Stimulated activated CD4-positive, alpha-beta T cell treated with anti-CD3 and anti-CD28 coated beads, Interleukin-2, amount 100 ng/mL, for 4 hours (primary cell): ENCODE measurements at regions not wholly inside any gene's neighbourhood (a gene's known extent, or its start where the extent isn't known, plus 50 kb on each side); places are given as distances from the start of the nearest gene placed in this dataset.

ENCODE experiments used
- DNase-seq: peaks from one replicate; pipeline ENCODE4 v3.0.0-alpha.2; 2020; ENCODE audit warnings: low read depth

DNA sequence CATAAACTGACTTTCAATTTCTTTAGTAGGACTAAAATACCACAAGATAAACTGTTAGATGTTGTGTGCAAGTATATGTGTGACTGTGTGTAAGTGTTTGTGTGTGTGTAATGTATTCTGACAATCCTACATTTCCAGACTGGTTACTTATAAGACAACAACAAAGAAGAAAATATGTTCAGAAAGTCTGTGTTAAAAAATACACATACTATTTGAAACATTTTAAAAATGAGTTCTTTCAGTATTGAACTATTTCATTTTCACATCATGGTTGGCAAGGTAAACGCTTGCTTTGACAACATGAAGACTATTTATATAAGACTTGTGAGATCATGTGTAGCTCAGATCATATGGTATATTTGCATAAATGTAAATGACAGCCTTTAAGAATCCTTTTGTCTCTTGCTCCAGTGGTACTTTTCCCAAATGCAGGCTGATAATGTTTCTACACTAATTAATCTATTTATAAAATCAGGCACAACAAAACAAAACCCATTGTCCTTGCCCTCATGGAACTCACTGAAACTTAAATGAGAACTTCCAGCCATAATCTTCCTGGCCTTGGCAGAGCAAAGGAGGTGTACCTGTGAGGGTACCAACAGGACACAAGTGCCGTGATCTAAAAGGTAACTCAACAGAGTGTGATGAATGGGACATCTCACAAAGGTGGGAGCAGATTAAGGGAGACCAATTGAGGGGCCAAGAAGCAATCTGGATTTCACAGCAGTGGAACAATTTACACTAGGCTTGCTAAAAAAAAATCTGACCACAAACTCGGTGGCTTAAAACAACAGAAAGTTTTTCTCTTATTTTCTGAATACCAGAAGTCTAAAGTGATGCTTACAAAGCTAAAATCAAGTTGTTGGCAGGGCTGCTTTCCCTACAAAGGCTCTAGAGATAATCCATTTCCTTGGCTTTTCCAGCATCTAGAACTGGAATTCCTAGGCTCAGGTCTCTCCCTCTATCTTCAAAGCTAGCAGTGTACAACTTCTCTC, 349.0 kb downstream of the TBC1D4 start:
- DNase-seq = no peak

DNA sequence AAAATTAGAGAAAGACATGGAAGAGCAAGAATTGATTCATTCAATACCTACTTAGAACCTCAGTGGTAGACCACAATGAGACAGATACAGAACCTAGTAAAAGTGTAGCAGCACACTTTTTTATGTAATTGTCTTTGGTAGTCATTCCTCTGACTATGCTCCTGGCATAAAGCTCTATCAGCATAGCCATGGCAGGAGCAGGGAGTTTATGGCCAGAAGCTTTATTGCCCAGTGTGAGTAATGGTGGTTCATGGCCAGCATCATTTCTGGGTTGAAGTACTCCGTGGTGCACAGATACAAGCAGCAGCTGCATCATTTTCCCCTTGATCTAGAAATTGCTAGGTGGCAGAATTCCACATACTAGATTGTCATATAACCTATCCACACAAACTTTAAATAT, 352.6 kb downstream of the TBC1D4 start:
- no peak for DNase-seq

DNA sequence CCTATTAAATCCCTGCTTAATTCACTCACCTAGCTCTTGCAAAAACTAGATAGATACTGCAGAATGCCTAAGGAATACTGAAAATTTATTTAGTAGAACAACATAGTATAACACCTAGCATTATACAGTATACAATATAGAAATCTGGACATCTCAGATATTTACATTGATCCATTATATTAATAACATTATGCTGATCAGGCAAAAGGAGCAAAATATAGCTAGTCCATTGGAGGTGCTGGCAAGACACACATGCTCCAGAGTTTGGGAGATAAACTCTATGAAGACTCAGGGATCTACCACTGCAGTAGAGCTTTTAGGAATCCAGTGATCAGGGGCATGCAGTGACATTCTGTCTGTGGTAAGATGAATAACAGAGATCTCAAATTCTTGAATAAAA, 357.6 kb downstream of the TBC1D4 start:
- DNase-seq = no peak

DNA sequence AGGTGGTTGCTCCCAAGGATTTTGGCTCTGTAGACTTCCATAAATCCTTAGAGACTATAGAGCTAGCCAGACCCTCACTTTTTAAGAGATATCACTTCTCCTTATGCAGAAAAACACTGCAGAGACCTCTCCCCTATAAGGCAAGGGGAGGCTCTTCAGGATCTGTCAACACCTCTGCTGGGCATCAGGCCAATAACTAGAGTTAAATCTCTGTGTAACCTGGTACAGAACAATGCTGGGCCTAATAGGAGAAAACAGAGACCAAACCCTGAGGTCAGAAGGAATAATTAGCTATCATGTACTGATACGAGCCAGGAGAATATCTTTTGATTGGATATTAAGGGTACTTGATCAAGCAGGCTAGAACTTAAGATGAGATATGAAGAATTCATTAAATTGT, 358.5 kb downstream of the TBC1D4 start:
- no peak for DNase-seq

DNA sequence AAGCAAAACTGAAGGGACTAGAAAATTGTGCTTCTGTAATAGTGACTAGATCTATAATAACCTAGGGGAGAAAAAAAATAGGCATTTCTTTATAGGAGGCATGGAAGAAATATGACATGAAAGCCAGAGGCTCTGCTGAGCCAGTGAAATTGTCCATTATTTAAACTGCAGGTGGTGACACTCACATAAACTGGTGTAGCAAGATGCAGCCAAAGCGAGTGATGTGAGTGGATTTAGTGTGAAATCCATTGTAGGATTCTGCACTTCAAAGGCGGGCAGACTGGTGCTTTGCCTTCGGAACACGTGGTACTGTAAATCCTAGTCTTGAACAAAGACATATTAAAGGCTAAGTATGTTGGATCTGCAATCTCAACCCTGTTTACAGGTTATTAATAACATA, 361.9 kb downstream of the TBC1D4 start:
- no peak for DNase-seq

DNA sequence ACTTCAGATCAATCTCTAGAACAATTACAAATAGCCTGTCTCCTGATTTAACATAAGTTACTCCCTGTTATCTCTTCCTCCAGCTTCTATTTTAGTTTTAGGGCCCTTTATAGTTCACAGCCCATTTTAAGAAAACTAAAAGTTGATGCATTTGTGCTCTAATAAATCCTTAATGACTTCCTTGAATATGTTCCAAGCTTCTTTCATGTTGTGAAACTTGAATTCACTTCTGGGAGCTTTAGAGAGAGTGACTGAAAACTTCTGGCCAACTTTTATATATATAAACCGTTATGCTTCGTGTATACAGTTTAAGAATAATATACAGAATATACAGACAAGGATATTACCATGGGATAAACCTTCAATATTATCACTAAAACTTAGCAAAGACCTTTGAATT, 366.8 kb downstream of the TBC1D4 start:
- DNase-seq = no peak

DNA sequence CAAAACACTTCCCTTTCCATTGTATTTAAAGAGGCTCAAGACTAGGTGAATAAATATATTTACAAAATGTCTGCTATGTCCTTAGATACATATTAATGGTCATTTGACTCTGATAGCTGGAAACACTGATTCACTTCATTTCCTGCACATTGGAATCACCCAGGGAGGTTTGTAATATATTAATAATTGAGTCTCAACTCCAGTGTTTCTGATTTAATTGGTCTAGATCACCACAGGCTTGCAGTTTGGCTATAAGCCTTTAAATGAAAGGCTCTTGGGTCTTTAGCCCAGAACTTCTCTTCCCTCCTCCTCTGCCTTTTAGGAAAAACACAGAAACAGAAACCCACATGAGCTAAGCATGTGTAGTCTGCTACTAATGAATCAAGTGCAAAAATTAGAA, 378.0 kb downstream of the TBC1D4 start:
- DNase-seq = no peak

DNA sequence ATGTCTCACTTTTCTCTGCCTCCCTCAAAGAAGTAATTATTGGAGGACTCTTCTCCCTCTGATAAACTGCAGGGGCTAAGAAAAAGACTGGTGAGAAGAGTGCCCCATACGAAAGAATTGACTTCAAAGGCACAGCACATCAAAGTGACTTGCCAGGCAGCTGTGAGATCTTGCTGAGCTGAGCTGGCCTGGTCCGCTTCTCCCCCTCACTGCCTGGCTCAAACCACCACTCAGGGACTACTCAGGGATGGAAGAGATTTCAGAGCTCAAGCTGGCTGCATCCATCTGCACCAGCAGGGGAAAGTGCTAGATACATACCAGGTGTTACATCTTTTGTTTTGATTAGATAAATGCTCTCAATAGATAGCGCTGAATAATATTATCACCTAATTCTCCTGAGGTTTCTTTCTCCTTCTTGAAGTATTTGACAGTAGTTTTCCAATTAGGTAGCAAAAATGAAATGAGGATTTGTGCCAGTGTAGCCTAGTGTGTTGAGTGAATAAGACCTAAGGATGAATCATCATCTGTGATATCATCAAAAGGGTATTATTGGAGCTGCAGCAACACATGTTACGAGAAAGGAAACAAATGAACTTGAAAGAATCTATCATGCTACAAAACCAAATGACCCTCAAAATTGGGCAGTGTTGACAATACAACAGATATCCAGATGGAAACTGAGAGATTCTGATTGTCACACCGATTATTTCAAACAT, 379.8 kb downstream of the TBC1D4 start:
- no peak for DNase-seq

DNA sequence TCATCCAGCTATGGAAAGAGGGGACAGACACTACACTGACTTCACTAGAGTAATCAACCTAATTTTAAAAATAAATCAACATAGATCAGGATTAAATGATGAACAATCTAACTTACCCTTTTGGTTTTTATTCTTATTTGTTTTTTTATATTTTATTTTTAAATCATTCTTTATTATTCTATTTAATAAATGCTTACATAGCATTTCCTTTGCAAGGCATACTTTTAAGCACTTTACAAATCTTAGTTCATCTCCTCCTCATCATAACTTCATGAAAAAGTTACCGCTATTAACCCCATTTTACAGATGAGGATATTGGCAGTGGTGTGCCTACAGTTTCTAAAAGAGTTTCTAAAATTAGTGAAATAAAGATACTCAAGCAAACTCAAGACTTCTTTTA, 380.6 kb downstream of the TBC1D4 start:
- no peak for DNase-seq

DNA sequence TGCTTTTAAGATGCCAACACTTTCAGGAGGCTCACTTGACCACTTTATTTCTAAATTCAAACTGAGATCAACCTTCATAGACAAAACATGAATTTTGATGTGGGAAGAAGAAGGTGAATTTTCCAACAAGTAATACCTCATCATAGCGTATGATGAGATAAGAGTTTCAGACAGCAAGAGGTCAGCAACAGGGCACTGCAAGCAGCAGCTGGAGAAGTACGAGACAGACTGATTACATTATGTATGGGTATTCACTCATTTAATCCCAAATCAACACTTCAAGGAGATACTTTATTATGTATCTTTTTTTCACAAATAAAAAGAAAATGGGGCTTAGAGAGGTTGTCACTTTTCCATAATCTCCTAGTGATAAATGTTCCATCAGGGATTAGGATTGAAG, 389.8 kb downstream of the TBC1D4 start:
- no peak for DNase-seq

DNA sequence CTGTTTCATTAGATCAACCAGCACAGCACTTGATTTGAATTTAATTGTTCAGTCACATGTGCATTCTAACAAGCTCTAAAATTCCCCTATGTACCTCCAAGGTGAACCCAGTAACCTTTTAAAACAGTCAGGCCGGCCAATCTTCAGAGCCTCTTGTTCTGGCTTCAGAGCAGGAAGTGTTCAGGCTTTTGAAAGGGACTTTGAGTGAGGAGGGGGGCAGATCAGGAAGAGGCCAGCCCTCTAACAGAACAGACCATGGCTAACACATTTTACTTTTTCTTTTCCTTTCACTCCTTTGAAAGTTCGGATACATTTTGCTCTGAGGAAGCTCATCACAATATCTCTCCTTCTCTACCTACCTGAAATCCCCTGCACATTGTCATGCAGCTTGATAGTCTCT, 390.3 kb downstream of the TBC1D4 start:
- no peak for DNase-seq

DNA sequence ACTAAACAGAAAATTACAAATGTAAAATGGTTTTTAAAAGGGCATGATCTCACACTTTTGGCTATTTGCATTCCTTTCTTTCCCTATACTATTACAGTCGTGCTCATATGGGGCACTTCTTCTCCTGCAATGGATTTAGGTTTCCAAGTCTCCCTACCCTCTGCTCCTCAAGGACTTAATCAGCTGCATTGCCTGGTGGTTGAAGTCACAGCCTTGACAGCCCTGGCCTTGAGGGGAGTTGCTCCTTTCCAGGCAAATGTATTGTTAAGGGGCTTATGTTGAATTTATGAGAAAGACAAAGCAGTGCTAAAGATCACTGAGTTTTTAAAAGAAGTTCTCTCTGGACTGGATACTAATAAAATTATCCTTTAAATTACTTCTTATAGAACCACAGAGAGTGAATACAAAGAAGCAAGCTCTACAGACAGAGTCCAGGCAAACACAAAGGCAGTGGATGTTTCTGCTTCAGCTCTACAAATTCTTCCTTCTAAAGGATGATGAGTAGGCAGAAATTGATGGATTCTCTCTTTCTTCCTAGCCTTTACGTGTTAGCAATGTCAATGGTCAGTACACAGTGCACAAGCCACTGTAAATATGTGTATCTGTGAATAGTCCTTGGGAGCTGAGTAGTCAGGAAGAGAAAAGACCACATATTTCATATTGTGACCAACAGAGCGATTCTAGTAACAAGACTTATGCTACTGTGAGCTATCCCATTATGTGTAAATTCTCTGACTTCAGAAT, 390.9 kb downstream of the TBC1D4 start:
- no peak for DNase-seq

DNA sequence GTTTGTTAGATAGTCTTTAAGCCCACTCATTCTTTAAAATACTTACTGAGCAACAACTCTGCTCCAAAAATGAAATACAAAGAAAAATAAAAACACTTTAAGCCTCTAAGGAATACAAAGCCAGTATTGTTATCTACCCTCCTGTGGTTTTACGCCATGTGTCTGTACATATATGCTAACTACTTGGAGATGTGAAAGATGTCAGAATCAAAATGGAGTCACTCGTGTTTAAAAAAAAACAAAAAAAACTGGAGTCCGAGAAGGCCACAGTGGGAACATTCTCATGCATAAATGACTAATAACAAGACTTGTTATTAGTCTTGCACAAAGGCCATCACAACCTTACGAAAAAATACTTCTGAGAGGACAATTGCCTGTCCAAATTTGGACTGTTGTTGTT, 393.1 kb downstream of the TBC1D4 start:
- no peak for DNase-seq

DNA sequence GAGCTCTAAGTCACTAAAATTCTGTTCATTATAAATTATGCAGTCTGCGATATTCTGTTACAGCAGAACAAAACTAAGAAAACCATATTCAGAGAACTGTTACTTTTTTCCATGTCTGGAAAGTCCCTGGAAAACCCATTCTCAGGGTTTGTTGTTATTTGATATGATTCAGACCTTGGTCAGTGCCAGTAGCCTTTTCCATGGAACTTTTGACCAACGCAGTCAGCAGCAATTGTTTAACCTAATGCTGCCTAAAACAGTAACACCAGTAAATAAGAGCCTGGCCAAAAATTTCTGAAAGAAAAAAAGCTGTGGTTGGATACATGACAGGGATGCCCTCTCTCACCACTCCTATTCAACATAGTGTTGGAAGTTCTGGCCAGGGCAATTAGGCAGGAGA, 402.7 kb downstream of the TBC1D4 start:
- no peak for DNase-seq

DNA sequence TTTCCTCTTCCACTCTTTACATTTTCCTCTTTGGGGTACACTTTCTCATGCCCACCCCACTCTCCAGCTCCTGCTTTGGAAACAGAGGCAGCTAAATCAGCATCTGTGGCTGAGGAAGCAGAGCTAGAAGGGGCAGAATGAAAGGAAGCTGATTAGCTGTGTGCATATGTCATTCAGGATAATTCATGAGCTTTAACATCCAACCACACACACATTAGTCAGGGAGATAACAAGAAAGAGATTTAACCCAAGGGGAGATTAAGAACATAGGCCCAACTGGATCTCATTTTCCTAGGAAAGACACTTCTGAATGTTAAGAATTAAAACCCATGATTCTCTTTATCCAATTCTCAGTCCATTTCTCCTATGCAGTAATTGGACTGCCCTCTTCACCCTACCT, 405.5 kb downstream of the TBC1D4 start:
- DNase-seq = no peak

DNA sequence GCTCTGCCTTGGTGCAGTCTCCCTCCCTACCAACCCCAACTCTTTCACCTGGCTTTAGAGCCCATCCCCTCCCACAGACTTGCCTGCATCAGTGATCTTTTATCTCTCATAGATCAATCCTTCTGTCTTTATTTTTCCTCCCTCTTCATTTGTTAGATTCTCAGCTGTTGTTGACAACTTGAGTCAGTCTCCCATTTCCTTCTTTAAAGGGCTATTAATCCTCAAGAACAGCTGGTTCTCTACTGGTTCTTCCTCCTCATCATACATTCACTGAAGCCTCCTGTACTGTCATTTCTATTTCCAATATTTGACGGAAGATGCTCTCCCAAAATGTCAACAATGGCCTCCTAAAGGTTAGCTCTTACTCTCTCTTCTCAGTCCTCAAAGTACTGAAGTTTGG, 408.2 kb downstream of the TBC1D4 start:
- DNase-seq = no peak

DNA sequence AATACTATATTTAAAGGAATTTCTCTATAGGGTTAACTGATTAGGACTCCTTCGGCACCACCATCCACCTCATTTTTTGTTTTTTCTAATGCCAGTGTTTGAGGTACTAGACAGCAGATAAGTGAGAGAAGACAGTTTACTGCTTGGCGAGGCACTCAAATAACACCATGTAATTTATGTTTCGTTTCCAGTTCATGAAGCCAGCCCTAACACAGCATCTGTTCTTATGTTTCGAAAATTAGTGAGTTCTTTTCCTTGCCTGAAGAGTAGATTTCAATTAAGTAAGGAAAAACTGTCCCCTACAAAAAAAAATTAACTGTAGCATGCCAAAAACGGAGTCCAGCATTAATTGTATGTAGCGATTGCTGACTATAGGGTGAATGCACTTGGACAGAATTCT, 409.1 kb downstream of the TBC1D4 start:
- DNase-seq = no peak

DNA sequence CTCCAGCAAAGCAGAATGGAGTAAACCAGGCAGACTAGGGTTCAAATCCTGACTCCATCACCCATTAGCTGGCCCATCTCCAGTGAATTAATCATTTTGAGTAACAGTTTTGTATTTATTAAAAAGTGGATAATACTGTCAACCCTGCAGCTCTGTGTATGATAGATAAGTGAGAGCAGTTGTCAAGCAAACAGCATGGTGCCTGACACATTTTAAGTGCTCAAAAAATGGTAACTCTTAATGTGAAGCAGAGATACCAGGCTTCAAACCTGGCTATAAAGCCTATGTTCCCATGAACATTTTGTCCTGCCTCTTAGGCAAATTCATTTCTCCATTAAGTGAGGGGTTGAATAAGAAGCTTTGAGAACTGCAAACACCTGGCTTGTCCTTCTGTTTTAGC, 409.6 kb downstream of the TBC1D4 start:
- no peak for DNase-seq

DNA sequence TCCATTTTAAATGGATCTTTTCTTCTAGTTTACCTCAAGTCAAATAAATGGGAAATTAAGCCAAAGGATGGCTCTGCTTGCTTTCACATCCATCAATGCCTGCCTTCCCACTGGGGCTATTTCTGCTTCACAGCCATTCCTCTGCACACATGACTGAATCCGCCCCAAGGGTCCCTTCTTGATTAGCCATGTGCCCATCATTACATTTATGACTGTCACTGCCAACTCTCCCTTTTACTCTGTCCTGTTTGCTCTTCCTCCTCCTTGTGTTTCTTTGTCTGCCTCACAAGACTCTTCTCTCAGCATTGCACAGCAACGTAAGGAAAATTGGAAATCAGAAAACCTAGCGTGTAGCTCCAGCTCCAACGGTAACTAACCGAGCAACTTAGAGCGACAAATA, 410.2 kb downstream of the TBC1D4 start:
- DNase-seq = no peak

DNA sequence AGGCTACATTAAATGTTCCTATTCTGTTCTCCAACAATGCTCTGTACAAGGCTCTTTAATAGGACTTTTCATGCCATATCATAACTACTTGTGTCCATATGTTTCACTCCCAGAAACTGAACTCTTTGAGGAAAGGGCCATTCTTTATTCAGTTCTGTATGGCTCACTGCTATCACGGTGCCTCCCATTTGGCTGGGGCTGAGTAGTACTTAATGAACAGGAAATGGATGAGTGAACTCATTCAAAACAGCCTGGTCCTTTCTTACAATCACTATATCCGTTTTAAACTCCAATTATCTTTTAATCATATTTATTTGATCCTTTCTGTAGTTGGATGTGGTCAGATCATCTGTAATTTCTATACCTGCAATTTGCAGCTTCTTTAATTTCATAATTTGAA, 410.6 kb downstream of the TBC1D4 start:
- no peak for DNase-seq

DNA sequence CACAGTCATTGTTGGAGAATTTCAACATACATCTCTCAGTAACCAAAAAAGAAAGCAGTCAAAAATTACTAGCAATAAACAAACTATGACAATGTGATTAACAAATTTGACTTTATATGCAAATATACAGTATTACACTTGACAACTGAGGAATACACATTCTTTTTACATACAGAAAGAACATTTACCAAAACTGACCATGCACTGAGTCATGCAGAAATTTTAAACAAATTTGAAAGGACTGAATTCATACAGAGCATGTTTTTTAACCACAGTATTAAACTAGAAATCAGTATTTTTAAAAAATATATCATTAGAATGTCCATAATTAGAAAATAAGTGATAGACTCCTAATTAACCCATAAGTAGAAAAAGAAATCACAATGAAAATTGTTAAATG, 420.1 kb downstream of the TBC1D4 start:
- no peak for DNase-seq

DNA sequence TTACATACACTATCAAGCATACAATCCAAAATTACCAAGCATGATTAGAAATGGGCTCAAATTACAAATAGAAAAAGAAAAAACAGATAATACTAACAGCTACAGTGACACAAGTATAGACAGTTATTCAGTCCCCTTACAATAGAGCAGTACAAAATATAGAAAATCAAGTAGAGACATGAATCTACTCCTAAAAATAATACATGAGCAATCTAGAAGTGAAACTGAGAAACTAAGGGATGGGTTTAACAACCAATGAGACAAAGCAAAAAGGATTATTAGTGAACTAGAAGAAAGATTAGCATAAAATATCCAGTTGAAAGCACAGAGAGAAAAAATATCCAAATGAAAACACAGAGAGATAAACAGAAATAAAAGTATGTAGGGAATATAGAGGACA, 426.7 kb downstream of the TBC1D4 start:
- DNase-seq = no peak

DNA sequence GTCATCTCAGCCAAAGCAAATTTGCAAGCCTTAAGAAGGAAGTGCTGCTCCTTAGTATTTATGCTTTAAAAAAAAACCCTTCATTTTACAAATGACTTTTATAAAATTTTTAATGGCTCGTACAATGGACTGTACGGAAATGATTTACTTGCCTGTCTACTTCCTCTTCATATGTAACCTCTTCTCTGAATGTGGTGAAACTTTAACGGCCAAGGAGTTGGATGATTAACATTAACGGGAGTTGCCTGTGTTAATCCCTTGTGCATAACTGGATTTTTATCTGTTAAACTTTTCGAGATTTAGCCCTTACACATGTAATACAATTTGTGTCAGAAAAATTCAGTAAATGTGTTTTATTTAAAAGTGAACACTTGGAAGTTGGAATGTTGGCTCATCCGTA, 429.4 kb downstream of the TBC1D4 start:
- DNase-seq = no peak
